Natural killer cell (primary cell): ENCODE measurements at regions not wholly inside any gene's neighbourhood (a gene's known extent, or its start where the extent isn't known, plus 50 kb on each side); places are given as distances from the start of the nearest gene placed in this dataset.

Experiments
- ATAC-seq, 3 donors: fragments of 150-1000 bp in 2 of 3; fragments of 200-7000 bp in 1 of 3; cut with Tn5 transposase; 1 replicate in 1 of 3; 2 replicates in 2 of 3; pipeline ENCODE4 v1.10.0; 2021; ENCODE audit warnings: mild to moderate bottlenecking in 2 of 3, moderate library complexity in 2 of 3
- DNase-seq, 2 donors: peaks; one replicate each; pipeline versions ENCODE4 v3.0.0 to v3.0.0-alpha.2; 2013 to 2021; ENCODE audit warnings: mixed read lengths in 1 of 2
- H3K27ac ChIP-seq: one replicate; pipeline ENCODE4 v1.5.1; 2013; ENCODE audit warnings: mild to moderate bottlenecking, low read length
- H3K27me3 ChIP-seq: one replicate; pipeline ENCODE4 v1.6.1; 2013; ENCODE audit warnings: low read length; ENCODE audit not compliant: control insufficient read depth, insufficient read depth
- H3K36me3 ChIP-seq: one replicate; pipeline ENCODE4 v1.6.1; 2013; ENCODE audit warnings: low read length; ENCODE audit not compliant: control insufficient read depth, insufficient read depth
- H3K4me1 ChIP-seq: one replicate; pipeline ENCODE4 v1.6.1; 2013; ENCODE audit warnings: low read length; ENCODE audit not compliant: control insufficient read depth, insufficient read depth
- H3K4me3 ChIP-seq: one replicate; pipeline ENCODE4 v1.5.1; 2013; ENCODE audit warnings: low read length
- H3K9me3 ChIP-seq: one replicate; pipeline ENCODE4 v1.6.1; 2013; ENCODE audit warnings: low read length; ENCODE audit not compliant: control insufficient read depth, insufficient read depth
- H3K27ac Mint-ChIP-seq, 2 donors: one replicate each; pipeline ENCODE4 v1.8.0; 2022; ENCODE audit warnings: mild to moderate bottlenecking in 2 of 2, mixed read lengths in 2 of 2, moderate library complexity in 1 of 2
- H3K27me3 Mint-ChIP-seq, 2 donors: one replicate each; pipeline ENCODE4 v1.8.0; 2022; ENCODE audit warnings: low read depth in 2 of 2, mixed read lengths in 2 of 2
- H3K36me3 Mint-ChIP-seq: one replicate; pipeline ENCODE4 v1.8.0; 2022; ENCODE audit warnings: mixed read lengths
- H3K4me1 Mint-ChIP-seq, 2 donors: one replicate each; pipeline ENCODE4 v1.8.0; 2022; ENCODE audit warnings: mixed read lengths in 2 of 2
- H3K4me3 Mint-ChIP-seq: one replicate; pipeline ENCODE4 v1.8.0; 2022; ENCODE audit warnings: mild to moderate bottlenecking, moderate library complexity, mixed read lengths
- H3K9me3 Mint-ChIP-seq, 2 donors: one replicate each; pipeline ENCODE4 v1.8.0; 2022; ENCODE audit warnings: mixed read lengths in 2 of 2
- WGBS: methylation state at CpG from one replicate; pipeline ENCODE4 v1.1.7; 2013; ENCODE audit warnings: missing lambda C conversion rate; ENCODE audit not compliant: insufficient coverage; 5-methylcytosine and 5-hydroxymethylcytosine counted together
- intact Hi-C: fragments of 100-400 bp; cut with micrococcal nuclease; formaldehyde crosslinking; loops from one replicate; pipeline ENCODE4 v1.14.2; 2022
- TF ChIP-seq, protein P1 (sequence below): fragments of 200-600 bp; IDR thresholded peaks from one replicate; pipeline ENCODE4 v1.8.0; 2022; ENCODE audit warnings: antibody characterized with exemption

DNA sequence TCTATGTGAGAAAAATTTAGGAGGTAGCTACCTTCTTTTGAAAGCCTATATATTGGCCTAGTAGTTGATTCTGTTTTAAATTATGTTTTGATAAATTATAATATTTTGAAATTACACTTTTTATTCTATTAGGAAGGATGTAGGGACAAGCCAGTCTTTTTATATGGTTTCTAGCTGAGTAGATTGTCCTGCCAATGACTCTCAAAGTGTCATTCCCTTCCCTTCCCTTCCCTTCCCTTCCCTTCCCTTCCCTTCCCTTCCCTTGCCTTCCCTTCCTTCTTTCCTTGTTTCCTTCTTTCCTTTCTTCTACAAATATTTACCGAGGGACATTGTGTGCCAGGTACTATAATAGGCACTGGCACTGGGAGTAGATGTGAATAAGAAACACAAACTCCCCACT, 99.7 kb upstream of the HDAC9 start:
- Mint-ChIP-seq H3K9me3 (no peaks in the 10 kb centered on the region), H3K36me3 (no peaks in the 10 kb centered on the region), H3K27ac (no peak overlapping the region), H3K4me1 (peaks cover 21 to 27% of the 10 kb centered on the region in 2 donors), H3K27me3 (no peaks in the 10 kb centered on the region), H3K4me3 (no peak overlapping the region)
- ATAC-seq: no peak
- H3K9me3 ChIP-seq: no peaks in the 10 kb centered on the region
- H3K4me3 ChIP-seq: no peak overlapping the region
- intact Hi-C loops: no loop called here
- H3K27ac ChIP-seq: no peak overlapping the region
- H3K4me1 ChIP-seq: no peaks in the 10 kb centered on the region
- DNase-seq: no peak
- no peaks in the 10 kb centered on the region for H3K27me3 ChIP-seq
- no CpG with 5 or more reads among the region's 1 CpG for WGBS
- TF ChIP-seq, protein P1, sequence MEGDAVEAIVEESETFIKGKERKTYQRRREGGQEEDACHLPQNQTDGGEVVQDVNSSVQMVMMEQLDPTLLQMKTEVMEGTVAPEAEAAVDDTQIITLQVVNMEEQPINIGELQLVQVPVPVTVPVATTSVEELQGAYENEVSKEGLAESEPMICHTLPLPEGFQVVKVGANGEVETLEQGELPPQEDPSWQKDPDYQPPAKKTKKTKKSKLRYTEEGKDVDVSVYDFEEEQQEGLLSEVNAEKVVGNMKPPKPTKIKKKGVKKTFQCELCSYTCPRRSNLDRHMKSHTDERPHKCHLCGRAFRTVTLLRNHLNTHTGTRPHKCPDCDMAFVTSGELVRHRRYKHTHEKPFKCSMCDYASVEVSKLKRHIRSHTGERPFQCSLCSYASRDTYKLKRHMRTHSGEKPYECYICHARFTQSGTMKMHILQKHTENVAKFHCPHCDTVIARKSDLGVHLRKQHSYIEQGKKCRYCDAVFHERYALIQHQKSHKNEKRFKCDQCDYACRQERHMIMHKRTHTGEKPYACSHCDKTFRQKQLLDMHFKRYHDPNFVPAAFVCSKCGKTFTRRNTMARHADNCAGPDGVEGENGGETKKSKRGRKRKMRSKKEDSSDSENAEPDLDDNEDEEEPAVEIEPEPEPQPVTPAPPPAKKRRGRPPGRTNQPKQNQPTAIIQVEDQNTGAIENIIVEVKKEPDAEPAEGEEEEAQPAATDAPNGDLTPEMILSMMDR: no peak
- no peaks in the 10 kb centered on the region for H3K36me3 ChIP-seq

DNA sequence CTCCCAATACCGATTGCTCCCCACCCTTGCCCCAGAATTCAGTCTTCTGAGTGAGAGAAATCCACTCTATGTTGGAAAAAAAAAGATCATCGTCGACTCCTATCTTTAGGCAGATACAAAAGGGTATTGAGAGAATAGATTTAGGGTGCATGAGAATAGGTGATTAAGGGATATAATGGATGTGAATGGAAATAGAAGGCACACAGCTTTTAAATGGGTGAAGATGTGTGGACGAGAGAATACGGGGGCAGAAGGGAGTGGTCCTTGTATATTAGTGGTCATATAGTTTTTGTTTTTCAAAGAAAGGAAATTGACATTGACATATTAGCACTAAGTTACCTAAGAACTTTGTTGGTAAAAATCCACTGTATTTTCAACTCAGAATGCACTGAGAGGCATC, 98.6 kb upstream of the HDAC9 start:
- no peaks in the 10 kb centered on the region for H3K27me3 Mint-ChIP-seq

DNA sequence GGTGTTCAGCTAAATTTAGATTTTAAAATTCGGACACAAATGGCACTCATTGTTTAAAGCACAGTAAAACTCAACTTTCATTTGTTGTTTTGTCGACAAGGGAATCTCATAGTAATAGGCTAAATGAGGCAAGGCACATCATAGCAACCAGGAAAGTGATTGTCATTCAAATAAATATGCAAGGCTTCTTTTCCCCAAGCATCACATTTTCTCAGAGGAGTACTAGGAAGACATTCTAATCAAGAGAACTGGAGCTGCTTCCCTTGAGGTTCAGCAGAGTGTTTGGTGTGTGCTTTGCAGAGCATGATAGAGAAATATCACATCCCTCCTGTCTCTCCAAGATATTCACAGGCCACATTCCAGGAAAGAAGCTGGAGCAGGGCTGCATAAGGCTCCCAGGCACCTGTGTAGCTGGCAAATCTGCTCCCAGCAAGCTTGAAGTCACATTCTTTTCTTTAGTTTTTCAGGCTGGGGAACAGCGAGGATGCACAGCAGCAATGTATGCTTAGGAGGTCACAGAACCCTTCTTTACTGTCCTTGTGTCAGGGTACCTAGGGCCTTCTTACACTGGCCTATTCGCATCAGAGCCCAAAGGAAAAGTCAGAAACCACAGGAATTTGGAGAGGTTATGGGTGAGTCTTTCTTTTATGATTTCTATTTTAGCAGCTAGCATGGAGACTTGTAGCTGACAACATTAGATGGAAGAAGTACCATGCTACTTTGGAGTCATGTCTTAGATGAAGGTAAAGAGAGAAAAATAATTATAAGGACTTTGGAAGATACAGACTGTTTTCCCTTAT, 95.9 kb upstream of the HDAC9 start:
- DNase-seq (no peak), ATAC-seq (no peak)
- no peak overlapping the region for H3K27ac Mint-ChIP-seq
- intact Hi-C loops: no loop called here
- no peaks in the 10 kb centered on the region for H3K27me3 ChIP-seq
- peaks cover 7 to 15% of the 10 kb centered on the region in 2 donors for H3K4me1 Mint-ChIP-seq
- no peak overlapping the region for H3K4me3 Mint-ChIP-seq
- TF ChIP-seq, protein P1: no peak
- no peak overlapping the region for H3K4me3 ChIP-seq
- no peaks in the 10 kb centered on the region for H3K9me3 ChIP-seq
- no peaks in the 10 kb centered on the region for H3K36me3 Mint-ChIP-seq
- H3K27me3 Mint-ChIP-seq: no peaks in the 10 kb centered on the region
- 94% methylated on average over 4 of the region's 4 CpGs for whole genome bisulfite sequencing
- H3K27ac ChIP-seq: no peak overlapping the region
- H3K36me3 ChIP-seq: no peaks in the 10 kb centered on the region
- H3K4me1 ChIP-seq: no peaks in the 10 kb centered on the region
- H3K9me3 Mint-ChIP-seq: no peaks in the 10 kb centered on the region

More for the DNA sequence above, 98.6 kb upstream of the HDAC9 start:
- H3K9me3 ChIP-seq: no peaks in the 10 kb centered on the region
- Mint-ChIP-seq H3K4me1 (peaks cover 16 to 24% of the 10 kb centered on the region in 2 donors), H3K4me3 (no peak overlapping the region), H3K27ac (no peak overlapping the region), H3K9me3 (no peaks in the 10 kb centered on the region), H3K36me3 (no peaks in the 10 kb centered on the region)
- no peak for ATAC-seq
- TF ChIP-seq, protein P1: no peak
- H3K27ac ChIP-seq: no peak overlapping the region
- WGBS: 96% methylated on average over 5 of the region's 5 CpGs
- no peaks in the 10 kb centered on the region for H3K4me1 ChIP-seq
- H3K27me3 ChIP-seq: no peaks in the 10 kb centered on the region
- no peak for DNase-seq
- no peaks in the 10 kb centered on the region for H3K36me3 ChIP-seq
- intact Hi-C loops: no loop called here
- H3K4me3 ChIP-seq: no peak overlapping the region

DNA sequence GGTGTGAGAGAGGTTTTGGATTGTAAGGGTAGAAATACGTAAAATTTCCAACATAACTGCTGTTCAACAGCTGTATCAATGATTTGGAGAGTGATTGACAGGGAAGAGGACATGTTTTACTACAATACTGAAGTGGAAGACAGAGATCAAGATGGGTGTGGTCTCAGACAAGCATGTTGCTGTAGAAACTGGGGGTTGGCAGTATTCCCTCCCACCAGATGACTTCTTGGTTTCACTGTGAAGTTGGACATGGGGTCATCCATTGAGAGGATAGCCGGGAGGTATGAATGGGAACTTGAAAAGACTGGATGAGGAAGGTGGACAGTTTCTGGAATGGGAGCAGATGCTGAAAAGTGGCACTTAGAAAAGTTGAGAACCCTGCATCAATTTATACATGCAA, 95.3 kb upstream of the HDAC9 start:
- Mint-ChIP-seq H3K27me3 (no peaks in the 10 kb centered on the region), H3K36me3 (no peaks in the 10 kb centered on the region), H3K9me3 (no peaks in the 10 kb centered on the region), H3K27ac (no peak overlapping the region), H3K4me1 (peaks cover 12 to 19% of the 10 kb centered on the region in 2 donors), H3K4me3 (no peak overlapping the region)
- DNase-seq: no peak
- no peak overlapping the region for H3K4me3 ChIP-seq
- H3K4me1 ChIP-seq: peaks cover 2% of the 10 kb centered on the region
- no peak for ATAC-seq
- no peak overlapping the region for H3K27ac ChIP-seq
- 91% methylated on average over 2 of the region's 2 CpGs for WGBS
- TF ChIP-seq, protein P1: no peak
- no peaks in the 10 kb centered on the region for H3K9me3 ChIP-seq
- H3K27me3 ChIP-seq: no peaks in the 10 kb centered on the region
- H3K36me3 ChIP-seq: no peaks in the 10 kb centered on the region
- intact Hi-C loops: no loop called here
